Esophagus muscularis mucosa (tissue), 4 donors: ENCODE measurements at regions not wholly inside any gene's neighbourhood (a gene's known extent, or its start where the extent isn't known, plus 50 kb on each side); places are given as distances from the start of the nearest gene placed in this dataset.

ENCODE experiments used
- CTCF ChIP-seq, 3 experiments: fragments of 200-600 bp in 2 of 3; fragments of 450-650 bp in 1 of 3; sonication (generic) in 2 of 3; IDR thresholded peaks; one replicate each; pipeline ENCODE4 v1.5.1; 2017 to 2019; ENCODE audit warnings: antibody characterized with exemption in 3 of 3, mild to moderate bottlenecking in 2 of 3, moderate library complexity in 1 of 3
- EP300 ChIP-seq: sonication (generic); formaldehyde crosslinking; IDR thresholded peaks from one replicate; pipeline ENCODE4 v1.6.1; 2017; ENCODE audit warnings: antibody characterized with exemption
- POLR2A ChIP-seq: fragments of 450-650 bp; IDR thresholded peaks from one replicate; pipeline ENCODE4 v1.6.1; 2017; ENCODE audit warnings: antibody characterized with exemption, moderate library complexity, mild to moderate bottlenecking, low read depth

- TF ChIP-seq CTCF (IDR thresholded peaks at IDR 0.05) = no peak
- TF ChIP-seq POLR2A = no peak
- TF ChIP-seq EP300 = no peak
These were observed 80.1 kb downstream of the IRF2BPL start for GRCh38 chr14:76948213-76948947.
